ENCODE measurements at regions not wholly inside any gene's neighbourhood (a gene's known extent, or its start where the extent isn't known, plus 50 kb on each side); places are given as distances from the start of the nearest gene placed in this dataset.

- no peaks in the 10 kb centered on the region for H3K9me3 Mint-ChIP-seq
- H3K4me3 Mint-ChIP-seq = no peak overlapping the region
- CTCF ChIA-PET = no interaction called here
- H3K27me3 Mint-ChIP-seq = no peaks in the 10 kb centered on the region
- no peak for DNase-seq
- no peaks in the 10 kb centered on the region for H3K4me1 Mint-ChIP-seq
- H3K36me3 Mint-ChIP-seq (ENCODE audit: low read depth) = no peaks in the 10 kb centered on the region
- no peak overlapping the region for H3K27ac Mint-ChIP-seq
- POLR2A ChIA-PET = no interaction called here
Measured at GRCh38 chr1:80453775-80454174, 1347.0 kb upstream of the ADGRL2 start.

GRCh38 chr1:80450711-80451110 is 1350.0 kb upstream of the ADGRL2 start:
- H3K36me3 Mint-ChIP-seq (ENCODE audit: low read depth) = no peaks in the 10 kb centered on the region
- CTCF ChIA-PET = no interaction called here
- no peak overlapping the region for H3K4me3 Mint-ChIP-seq
- no peaks in the 10 kb centered on the region for H3K9me3 Mint-ChIP-seq
- no peaks in the 10 kb centered on the region for H3K4me1 Mint-ChIP-seq
- POLR2A ChIA-PET = no interaction called here
- H3K27me3 Mint-ChIP-seq = no peaks in the 10 kb centered on the region
- no peak for DNase-seq
- H3K27ac Mint-ChIP-seq = no peak overlapping the region

- no peak for DNase-seq
- CTCF ChIA-PET = no interaction called here
- no peak overlapping the region for H3K4me3 Mint-ChIP-seq
- H3K36me3 Mint-ChIP-seq (ENCODE audit: low read depth) = no peaks in the 10 kb centered on the region
- POLR2A ChIA-PET = no interaction called here
- no peaks in the 10 kb centered on the region for H3K9me3 Mint-ChIP-seq
- no peaks in the 10 kb centered on the region for H3K27me3 Mint-ChIP-seq
- no peak overlapping the region for H3K27ac Mint-ChIP-seq
- H3K4me1 Mint-ChIP-seq = no peaks in the 10 kb centered on the region
Measured at GRCh38 chr1:80448081-80448480, 1352.7 kb upstream of the ADGRL2 start.

- Mint-ChIP-seq H3K9me3 (no peaks in the 10 kb centered on the region), H3K36me3 (ENCODE audit: low read depth) (no peaks in the 10 kb centered on the region), H3K4me3 (no peak overlapping the region), H3K27ac (no peak overlapping the region), H3K4me1 (no peaks in the 10 kb centered on the region), H3K27me3 (no peaks in the 10 kb centered on the region)
- ChIA-PET POLR2A (no interaction called here), CTCF (no interaction called here)
- no peak for DNase-seq
Measured at GRCh38 chr1:80447526-80447925, 1353.2 kb upstream of the ADGRL2 start.

- H3K27ac Mint-ChIP-seq = no peak overlapping the region
- H3K9me3 Mint-ChIP-seq = peaks cover 2% of the 10 kb centered on the region
- POLR2A ChIA-PET = no interaction called here
- CTCF ChIA-PET = no interaction called here
- H3K27me3 Mint-ChIP-seq = no peaks in the 10 kb centered on the region
- no peak for DNase-seq
- no peaks in the 10 kb centered on the region for H3K36me3 Mint-ChIP-seq (ENCODE audit: low read depth)
- no peak overlapping the region for H3K4me3 Mint-ChIP-seq
- H3K4me1 Mint-ChIP-seq = no peaks in the 10 kb centered on the region
Measured at GRCh38 chr1:80445033-80445432, 1355.7 kb upstream of the ADGRL2 start.

GRCh38 chr1:80444171-80444570 is 1356.6 kb upstream of the ADGRL2 start:
- H3K27ac Mint-ChIP-seq = no peak overlapping the region
- H3K4me1 Mint-ChIP-seq = no peaks in the 10 kb centered on the region
- no peaks in the 10 kb centered on the region for H3K27me3 Mint-ChIP-seq
- no peak overlapping the region for H3K4me3 Mint-ChIP-seq
- no peak for DNase-seq
- peaks cover 2% of the 10 kb centered on the region for H3K9me3 Mint-ChIP-seq
- CTCF ChIA-PET = no interaction called here
- no peaks in the 10 kb centered on the region for H3K36me3 Mint-ChIP-seq (ENCODE audit: low read depth)
- POLR2A ChIA-PET = no interaction called here

- Mint-ChIP-seq H3K36me3 (ENCODE audit: low read depth) (no peaks in the 10 kb centered on the region), H3K9me3 (peaks cover 2% of the 10 kb centered on the region), H3K4me3 (no peak overlapping the region), H3K27ac (no peak overlapping the region), H3K4me1 (no peaks in the 10 kb centered on the region), H3K27me3 (no peaks in the 10 kb centered on the region)
- POLR2A ChIA-PET = no interaction called here
- CTCF ChIA-PET = no interaction called here
- no peak for DNase-seq
Measured at GRCh38 chr1:80441664-80442063, 1359.1 kb upstream of the ADGRL2 start.

GRCh38 chr1:80436851-80437250 is 1363.9 kb upstream of the ADGRL2 start:
- Mint-ChIP-seq H3K36me3 (ENCODE audit: low read depth) (no peaks in the 10 kb centered on the region), H3K27ac (no peak overlapping the region), H3K4me3 (no peak overlapping the region), H3K27me3 (no peaks in the 10 kb centered on the region), H3K4me1 (no peaks in the 10 kb centered on the region), H3K9me3 (peaks cover 11% of the 10 kb centered on the region)
- ChIA-PET CTCF (no interaction called here), POLR2A (no interaction called here)
- DNase-seq = no peak

GRCh38 chr1:80427881-80428280 is 1372.9 kb upstream of the ADGRL2 start:
- Mint-ChIP-seq H3K27me3 (no peaks in the 10 kb centered on the region), H3K4me3 (no peak overlapping the region), H3K9me3 (peaks cover 8% of the 10 kb centered on the region), H3K36me3 (ENCODE audit: low read depth) (no peaks in the 10 kb centered on the region), H3K27ac (no peak overlapping the region), H3K4me1 (no peaks in the 10 kb centered on the region)
- CTCF ChIA-PET = interaction anchor here (0.5 kb wide), 1 partner anchor 844 kb away, joined by 3 read pairs; no protein-coding TSS in a partner anchor
- POLR2A ChIA-PET = no interaction called here
- no peak for DNase-seq

GRCh38 chr1:80424249-80424648 is 1376.5 kb upstream of the ADGRL2 start:
- ChIA-PET POLR2A (no interaction called here), CTCF (no interaction called here)
- Mint-ChIP-seq H3K4me1 (no peaks in the 10 kb centered on the region), H3K36me3 (ENCODE audit: low read depth) (no peaks in the 10 kb centered on the region), H3K4me3 (no peak overlapping the region), H3K9me3 (peaks cover 2% of the 10 kb centered on the region), H3K27me3 (no peaks in the 10 kb centered on the region), H3K27ac (no peak overlapping the region)
- DNase-seq = no peak

- no peak for DNase-seq
- CTCF ChIA-PET = no interaction called here
- H3K4me1 Mint-ChIP-seq = no peaks in the 10 kb centered on the region
- no peak overlapping the region for H3K27ac Mint-ChIP-seq
- H3K27me3 Mint-ChIP-seq = no peaks in the 10 kb centered on the region
- no peak overlapping the region for H3K4me3 Mint-ChIP-seq
- H3K9me3 Mint-ChIP-seq = no peaks in the 10 kb centered on the region
- H3K36me3 Mint-ChIP-seq (ENCODE audit: low read depth) = no peaks in the 10 kb centered on the region
- POLR2A ChIA-PET = no interaction called here
Measured at GRCh38 chr1:80418134-80418533, 1382.6 kb upstream of the ADGRL2 start.

GRCh38 chr1:80417671-80418070 is 1383.1 kb upstream of the ADGRL2 start:
- Mint-ChIP-seq H3K9me3 (no peaks in the 10 kb centered on the region), H3K4me3 (no peak overlapping the region), H3K4me1 (no peaks in the 10 kb centered on the region), H3K27me3 (no peaks in the 10 kb centered on the region), H3K36me3 (ENCODE audit: low read depth) (no peaks in the 10 kb centered on the region), H3K27ac (no peak overlapping the region)
- DNase-seq = no peak
- CTCF ChIA-PET = no interaction called here
- POLR2A ChIA-PET = no interaction called here

- Mint-ChIP-seq H3K9me3 (peaks cover 5% of the 10 kb centered on the region), H3K27me3 (no peaks in the 10 kb centered on the region), H3K36me3 (ENCODE audit: low read depth) (no peaks in the 10 kb centered on the region), H3K4me1 (no peaks in the 10 kb centered on the region), H3K27ac (no peak overlapping the region), H3K4me3 (no peak overlapping the region)
- no peak for DNase-seq
- CTCF ChIA-PET = no interaction called here
- POLR2A ChIA-PET = no interaction called here
Measured at GRCh38 chr1:80413969-80414368, 1386.8 kb upstream of the ADGRL2 start.

GRCh38 chr1:80410233-80410632 is 1390.5 kb upstream of the ADGRL2 start:
- H3K9me3 Mint-ChIP-seq = peaks cover 5% of the 10 kb centered on the region
- H3K27ac Mint-ChIP-seq = no peak overlapping the region
- ChIA-PET POLR2A (no interaction called here), CTCF (no interaction called here)
- no peak overlapping the region for H3K4me3 Mint-ChIP-seq
- no peaks in the 10 kb centered on the region for H3K4me1 Mint-ChIP-seq
- no peak for DNase-seq
- H3K36me3 Mint-ChIP-seq (ENCODE audit: low read depth) = no peaks in the 10 kb centered on the region
- no peaks in the 10 kb centered on the region for H3K27me3 Mint-ChIP-seq

- POLR2A ChIA-PET = no interaction called here
- Mint-ChIP-seq H3K9me3 (peaks cover 2% of the 10 kb centered on the region), H3K27ac (no peak overlapping the region), H3K36me3 (ENCODE audit: low read depth) (no peaks in the 10 kb centered on the region), H3K4me3 (no peak overlapping the region), H3K27me3 (no peaks in the 10 kb centered on the region), H3K4me1 (no peaks in the 10 kb centered on the region)
- CTCF ChIA-PET = no interaction called here
- no peak for DNase-seq
Measured at GRCh38 chr1:80403471-80403893, 1397.0 kb upstream of the ADGRL4 start.
